GM12878 (cell line): ENCODE measurements at regions not wholly inside any gene's neighbourhood (a gene's known extent, or its start where the extent isn't known, plus 50 kb on each side); places are given as distances from the start of the nearest gene placed in this dataset.

ENCODE experiments used
- ATAC-seq: fragments of 200-7000 bp; cut with Tn5 transposase; 3 replicates; pipeline ENCODE4 v1.9.1; 2020; ENCODE audit warnings: mild to moderate bottlenecking, moderate library complexity
- BruUV-seq: library from RNA; stranded (reverse); fragments of 400-500 nt; replicated peaks from 2 replicates; lab custom pipeline; 2021; lab: Mats Ljungman, UMichigan
- CTCF ChIA-PET: fragments of 300-600 bp; sonication (Branson Sonifier 250); formaldehyde crosslinking; extraction: SDS; loops from one replicate; lab custom pipeline; 2021; ENCODE audit warnings: inconsistent platforms; lab: Yijun Ruan, JAX
- POLR2A ChIA-PET: fragments of 350-600 bp; formaldehyde crosslinking; extraction: SDS; loops from one replicate; lab custom pipeline; 2021; ENCODE audit warnings: inconsistent platforms; lab: Charles Lee
- RAD21 ChIA-PET: fragments of 300-600 bp; sonication (Branson Sonifier 250); formaldehyde crosslinking; loops from one replicate; lab custom pipeline; 2023; ENCODE audit warnings: antibody characterized with exemption; ENCODE audit not compliant: unreplicated experiment; lab: Charles Lee
- SMC1A ChIA-PET: fragments of 300-600 bp; sonication (Branson Sonifier 250); formaldehyde crosslinking; loops from one replicate; lab custom pipeline; 2023; ENCODE audit not compliant: unreplicated experiment, uncharacterized antibody; lab: Charles Lee
- DNase-seq: peaks from one replicate; pipeline ENCODE4 v3.0.0-alpha.2; 2011; ENCODE audit warnings: low read depth, low spot score
- FAIRE-seq: peaks from 3 replicates; lab custom pipeline; 2011; peaks lifted over from hg19 to GRCh38; lab: Jason Lieb, UNC
- H2AFZ ChIP-seq: 2 replicates; pipeline ENCODE4 v1.6.0; 2011; ENCODE audit warnings: low read depth, low read length, control low read depth; ENCODE audit not compliant: control insufficient read depth
- H3K27ac ChIP-seq: 2 replicates; pipeline ENCODE4 v1.5.1; 2011; ENCODE audit warnings: control low read depth; ENCODE audit not compliant: control insufficient read depth, insufficient read depth
- H3K27me3 ChIP-seq, 2 experiments: replicated peaks in 1 of 2; 2 replicates each; pipeline versions ENCODE4 v1.6.0 to v1.6.1; 2011; ENCODE audit warnings: low read length in 1 of 2; ENCODE audit not compliant: control insufficient read depth in 2 of 2, insufficient read depth in 2 of 2
- H3K36me3 ChIP-seq, 2 experiments: 2 replicates each; pipeline ENCODE4 v1.5.1; 2011; ENCODE audit warnings: low read length in 1 of 2; ENCODE audit not compliant: control insufficient read depth in 2 of 2, insufficient read depth in 2 of 2
- H3K4me1 ChIP-seq: 2 replicates; pipeline ENCODE4 v1.6.1; 2011; ENCODE audit warnings: mild to moderate bottlenecking, low read length, moderate library complexity, mixed read lengths; ENCODE audit not compliant: control insufficient read depth, insufficient read depth
- H3K4me2 ChIP-seq: 2 replicates; pipeline ENCODE4 v1.6.0; 2011; ENCODE audit warnings: control low read depth; ENCODE audit not compliant: control insufficient read depth, insufficient read depth
- H3K4me3 ChIP-seq: fragments of 200-600 bp; sonication (generic); 2 replicates; pipeline ENCODE4 v1.5.1; 2016
- H3K79me2 ChIP-seq: 2 replicates; pipeline ENCODE4 v1.6.0; 2011; ENCODE audit warnings: low read length; ENCODE audit not compliant: control insufficient read depth, insufficient read depth
- H3K9ac ChIP-seq: 2 replicates; pipeline ENCODE4 v1.8.0; 2011; ENCODE audit warnings: low read length, control low read depth, mixed read lengths; ENCODE audit not compliant: control insufficient read depth, insufficient read depth
- H3K9me3 ChIP-seq: replicated peaks from 3 replicates; pipeline ENCODE4 v1.5.1; 2011; ENCODE audit warnings: mild to moderate bottlenecking, low read length; ENCODE audit not compliant: control insufficient read depth, insufficient read depth
- H4K20me1 ChIP-seq: 2 replicates; pipeline ENCODE4 v1.6.0; 2011; ENCODE audit not compliant: control insufficient read depth, insufficient read depth
- IRF4 ChIP-seq: IDR thresholded peaks from 2 replicates; pipeline ENCODE4 v1.6.1; 2011; ENCODE audit warnings: low read depth, low read length
- MYB ChIP-seq: fragments of 150-350 bp; IDR thresholded peaks from 2 replicates; pipeline ENCODE4 v1.6.1; 2014; ENCODE audit warnings: mild to moderate bottlenecking, low read depth, low read length, borderline replicate concordance
- RELB ChIP-seq: fragments of 450-650 bp; IDR thresholded peaks from 2 replicates; pipeline ENCODE4 v1.6.1; 2017; ENCODE audit warnings: low read depth, mild to moderate bottlenecking, moderate library complexity
- SKIL ChIP-seq: fragments of 450-650 bp; IDR thresholded peaks from 2 replicates; pipeline ENCODE4 v1.6.1; 2017; ENCODE audit warnings: mild to moderate bottlenecking, low read depth, inconsistent platforms; ENCODE audit not compliant: poor library complexity, severe bottlenecking
- SMAD1 ChIP-seq: fragments of 450-650 bp; IDR thresholded peaks from 2 replicates; pipeline ENCODE4 v1.6.1; 2018; ENCODE audit warnings: mild to moderate bottlenecking, low read depth; ENCODE audit not compliant: partially characterized antibody
- SMAD5 ChIP-seq: IDR thresholded peaks from 2 replicates; pipeline ENCODE4 v1.6.1; 2016; ENCODE audit warnings: antibody characterized with exemption, low read depth
- YY1 ChIP-seq: IDR thresholded peaks from 2 replicates; pipeline ENCODE4 v1.6.1; 2011; ENCODE audit warnings: low read depth, mild to moderate bottlenecking, low read length
- ZBTB33 ChIP-seq: fragments of 450-650 bp; IDR thresholded peaks from 2 replicates; pipeline ENCODE4 v1.6.1; 2017; ENCODE audit warnings: mild to moderate bottlenecking
- ZNF24 ChIP-seq: fragments of 450-650 bp; IDR thresholded peaks from 2 replicates; pipeline ENCODE4 v1.6.1; 2017; ENCODE audit warnings: antibody characterized with exemption, mild to moderate bottlenecking
- WGBS: methylation state at CpG from one replicate; pipeline ENCODE4 v1.1.6; 2016; ENCODE audit warnings: low lambda C conversion rate; ENCODE audit not compliant: insufficient replicate concordance, insufficient coverage; ENCODE audit errors: missing lambda C conversion rate; 5-methylcytosine and 5-hydroxymethylcytosine counted together
- in situ Hi-C: fragments of 300-500 bp; cut with MboI; formaldehyde crosslinking; loops from 9 replicates; pipeline ENCODE4 v1.14.3; 2018; ENCODE audit warnings: mixed read lengths
- intact Hi-C: fragments of 100-400 bp; cut with micrococcal nuclease; formaldehyde crosslinking; loops from one replicate; pipeline ENCODE4 v1.14.2; 2022; ENCODE audit not compliant: unreplicated experiment

- 51% methylated on average over 6 of the region's 6 CpGs for WGBS
- Histone ChIP-seq H3K9me3 (no peaks in the 10 kb centered on the region), H3K79me2 (no peaks in the 10 kb centered on the region), H3K4me1 (no peaks in the 10 kb centered on the region), H3K36me3 (no peaks in the 10 kb centered on the region), H3K4me3 (no peak overlapping the region), H3K27ac (no peak overlapping the region), H3K27me3 (no peaks in the 10 kb centered on the region), H4K20me1 (no peaks in the 10 kb centered on the region), H3K4me2 (no peak overlapping the region), H2AFZ (no peak overlapping the region), H3K9ac (no peak overlapping the region)
- in situ Hi-C loops (no loop called here), intact Hi-C loops (no loop called here)
- no peak for DNase-seq
- ChIA-PET RAD21 (no interaction called here), CTCF (no interaction called here), SMC1A (no interaction called here), POLR2A (no interaction called here)
- TF ChIP-seq SMAD5 (no peak), MYB (no peak), YY1 (no peak), ZNF24 (no peak), SMAD1 (no peak), IRF4 (no peak), SKIL (no peak), RELB (no peak), ZBTB33 (no peak)
- no peak for FAIRE-seq
- ATAC-seq, result no peak
- BruUV-seq, result no TSS peak
Observed at GRCh38 chr7:159249671-159250070, 105.0 kb upstream of the VIPR2 start.
